Bronchial epithelial cell (primary cell): ENCODE measurements at regions not wholly inside any gene's neighbourhood (a gene's known extent, or its start where the extent isn't known, plus 50 kb on each side); places are given as distances from the start of the nearest gene placed in this dataset.
"Not testable (repeated sequence)": the region's sequence is repeated elsewhere in the genome, so short reads cannot be mapped to it uniquely, and the experiment has no call there.

ENCODE experiments used
- DNase-seq: peaks from one replicate; pipeline ENCODE4 v3.0.0-alpha.2; 2010; ENCODE audit warnings: low read depth
- FAIRE-seq: peaks from 2 replicates; lab custom pipeline; 2011; peaks lifted over from hg19 to GRCh38; lab: Jason Lieb, UNC
- H3K27me3 ChIP-seq: 2 replicates; pipeline ENCODE4 v1.5.1; 2011; ENCODE audit warnings: low read length; ENCODE audit not compliant: control insufficient read depth, insufficient read depth
- H3K36me3 ChIP-seq: 2 replicates; pipeline ENCODE4 v1.5.1; 2011; ENCODE audit warnings: low read length; ENCODE audit not compliant: control insufficient read depth, insufficient read depth
- H3K4me3 ChIP-seq: 2 replicates; pipeline ENCODE4 v1.5.1; 2011; ENCODE audit warnings: mild to moderate bottlenecking, low read depth, low read length, control low read depth
- CTCF ChIP-seq: IDR thresholded peaks from 2 replicates; pipeline ENCODE4 v1.5.1; 2011; ENCODE audit warnings: mild to moderate bottlenecking, moderate library complexity, low read length, control low read depth, inconsistent platforms; ENCODE audit not compliant: insufficient read depth, severe bottlenecking

GRCh38 chr12:14216405-14217294 lies 148.8 kb upstream of the ATF7IP start:
- FAIRE-seq (no peak), DNase-seq (peak; percentile 44)
- H3K4me3 ChIP-seq = no peak overlapping the region
- no peaks in the 10 kb centered on the region for H3K27me3 ChIP-seq
- no peak for TF ChIP-seq CTCF
- H3K36me3 ChIP-seq = no peaks in the 10 kb centered on the region

DNA sequence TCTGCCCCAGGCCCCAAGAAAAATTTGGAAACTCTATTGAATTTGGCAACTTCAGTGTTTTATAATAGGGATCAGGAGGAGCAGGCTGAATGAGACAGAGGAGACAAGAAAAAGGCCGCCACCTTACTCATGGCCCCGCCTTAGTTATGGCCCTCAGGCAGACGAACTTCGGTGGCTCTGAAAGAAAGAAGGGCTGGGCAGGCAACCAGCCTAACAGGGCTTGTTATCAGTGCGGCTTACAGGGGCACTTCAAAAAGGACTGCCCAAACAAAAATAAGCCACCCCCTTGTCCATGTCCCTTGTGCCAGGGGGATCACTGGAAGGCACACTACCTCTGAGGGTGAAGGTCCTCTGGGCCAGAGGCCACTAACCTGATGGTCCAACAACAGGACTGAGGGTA lies 146.3 kb upstream of the ATF7IP start:
- FAIRE-seq = no peak
- Histone ChIP-seq H3K4me3 (no peak overlapping the region), H3K36me3 (no peaks in the 10 kb centered on the region), H3K27me3 (no peaks in the 10 kb centered on the region)
- no peak for DNase-seq
- TF ChIP-seq CTCF = no peak

- not testable (repeated sequence) for DNase-seq, H3K4me3 ChIP-seq, FAIRE-seq, H3K27me3 ChIP-seq, H3K36me3 ChIP-seq
These were observed 145.8 kb upstream of the ATF7IP start for GRCh38 chr12:14219670-14220069.

DNA sequence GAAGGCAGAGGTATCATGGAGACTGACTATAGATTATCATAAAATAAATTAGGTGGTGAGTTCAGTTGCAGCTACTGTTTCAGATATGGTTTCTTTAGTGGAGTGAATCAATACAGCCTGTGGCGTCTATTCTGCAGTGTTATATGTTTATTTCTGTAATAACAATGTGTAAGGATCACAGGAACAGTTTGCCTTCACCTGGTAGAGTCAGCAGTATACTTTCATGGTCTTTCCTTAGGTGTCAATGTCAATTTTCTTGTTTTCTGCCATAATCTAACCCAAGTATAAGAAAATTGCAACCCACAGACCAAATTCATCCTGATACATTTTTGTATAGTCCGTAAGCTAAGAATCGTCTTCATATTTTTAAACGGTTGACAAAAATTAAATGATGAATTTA lies 140.4 kb upstream of the ATF7IP start:
- FAIRE-seq = no peak
- no peak for DNase-seq
- Histone ChIP-seq H3K4me3 (no peak overlapping the region), H3K27me3 (no peaks in the 10 kb centered on the region), H3K36me3 (no peaks in the 10 kb centered on the region)
- TF ChIP-seq CTCF = no peak

- not testable (repeated sequence) for H3K36me3 ChIP-seq, H3K27me3 ChIP-seq, H3K4me3 ChIP-seq, DNase-seq, FAIRE-seq
These were observed 130.3 kb upstream of the ATF7IP start for GRCh38 chr12:14235176-14235575.

DNA sequence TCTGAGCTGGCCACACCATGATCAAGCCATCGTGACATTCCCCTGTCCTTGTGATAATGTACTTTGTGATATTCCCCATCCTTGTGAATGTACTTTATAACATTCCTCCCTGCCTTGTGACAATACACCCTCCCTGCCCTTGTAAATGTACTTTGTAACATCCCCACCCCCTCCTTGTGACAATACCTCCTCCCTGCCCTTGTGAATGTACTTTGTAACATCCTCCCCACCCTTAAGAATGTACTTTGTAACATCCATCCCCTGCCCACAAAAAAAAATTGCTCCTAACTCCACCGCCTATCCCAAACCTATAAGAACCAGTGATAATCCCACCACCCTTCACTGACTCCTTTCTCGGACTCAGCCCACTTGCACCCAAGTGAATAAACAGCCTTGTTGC lies 128.8 kb upstream of the ATF7IP start:
- H3K36me3 ChIP-seq, FAIRE-seq, DNase-seq, H3K4me3 ChIP-seq, H3K27me3 ChIP-seq: not testable (repeated sequence)

- Histone ChIP-seq H3K36me3 (no peaks in the 10 kb centered on the region), H3K4me3 (no peak overlapping the region), H3K27me3 (no peaks in the 10 kb centered on the region)
- TF ChIP-seq CTCF = peak; percentile 16
- DNase-seq (peak; percentile 33), FAIRE-seq (no peak)
These were observed 127.2 kb upstream of the ATF7IP start for GRCh38 chr12:14238221-14238792.
